ENCODE measurements at regions not wholly inside any gene's neighbourhood (a gene's known extent, or its start where the extent isn't known, plus 50 kb on each side); places are given as distances from the start of the nearest gene placed in this dataset.

- no peak for DNase-seq (ENCODE audit: low spot score)
Measured at GRCh38 chr2:238635647-238636051, 208.9 kb downstream of the ASB1 start.

- no peak for DNase-seq (ENCODE audit: low spot score)
Measured at GRCh38 chr2:238636269-238637073, 209.7 kb downstream of the ASB1 start.

- DNase-seq (ENCODE audit: low spot score) = no peak
Measured at GRCh38 chr2:238638100-238638981, 209.5 kb upstream of the TWIST2 start.

- DNase-seq (ENCODE audit: low spot score) = no peak
Measured at GRCh38 chr2:238638982-238639628, 208.8 kb upstream of the TWIST2 start.

GRCh38 chr2:238640486-238640885 lies 207.4 kb upstream of the TWIST2 start:
- DNase-seq (ENCODE audit: low spot score) = no peak

- no peak for DNase-seq (ENCODE audit: low spot score)
Measured at GRCh38 chr2:238642973-238643372, 204.9 kb upstream of the TWIST2 start.

GRCh38 chr2:238643400-238643907 lies 204.4 kb upstream of the TWIST2 start:
- no peak for DNase-seq (ENCODE audit: low spot score)

GRCh38 chr2:238644095-238645081 lies 203.5 kb upstream of the TWIST2 start:
- no peak for DNase-seq (ENCODE audit: low spot score)

GRCh38 chr2:238645095-238645494 lies 202.8 kb upstream of the TWIST2 start:
- DNase-seq (ENCODE audit: low spot score) = no peak

- DNase-seq (ENCODE audit: low spot score) = no peak
Measured at GRCh38 chr2:238645716-238646115, 202.2 kb upstream of the TWIST2 start.

GRCh38 chr2:238646281-238646680 lies 201.6 kb upstream of the TWIST2 start:
- DNase-seq (ENCODE audit: low spot score) = no peak

GRCh38 chr2:238646803-238647202 lies 201.1 kb upstream of the TWIST2 start:
- no peak for DNase-seq (ENCODE audit: low spot score)

- no peak for DNase-seq (ENCODE audit: low spot score)
Measured at GRCh38 chr2:238649123-238649522, 198.8 kb upstream of the TWIST2 start.

- DNase-seq (ENCODE audit: low spot score) = no peak
Measured at GRCh38 chr2:238649936-238650518, 197.9 kb upstream of the TWIST2 start.

- no peak for DNase-seq (ENCODE audit: low spot score)
Measured at GRCh38 chr2:238650536-238650935, 197.3 kb upstream of the TWIST2 start.

GRCh38 chr2:238651306-238652052 lies 196.4 kb upstream of the TWIST2 start:
- DNase-seq (ENCODE audit: low spot score) = no peak

- no peak for DNase-seq (ENCODE audit: low spot score)
Measured at GRCh38 chr2:238652053-238652770, 195.7 kb upstream of the TWIST2 start.

GRCh38 chr2:238652771-238653157 lies 195.1 kb upstream of the TWIST2 start:
- DNase-seq (ENCODE audit: low spot score) = no peak

GRCh38 chr2:238653431-238654109 lies 194.3 kb upstream of the TWIST2 start:
- DNase-seq (ENCODE audit: low spot score) = no peak

All from globus pallidus (tissue), 1 donor.